PC-9 (cell line): ENCODE measurements at regions not wholly inside any gene's neighbourhood (a gene's known extent, or its start where the extent isn't known, plus 50 kb on each side); places are given as distances from the start of the nearest gene placed in this dataset.

Source experiments
- BruUV-seq: library from RNA; stranded (reverse); fragments of 400-500 nt; replicated peaks from 2 replicates; lab custom pipeline; 2021; lab: Mats Ljungman, UMichigan
- CTCF ChIA-PET: fragments of 300-600 bp; sonication (Branson Sonifier 250); formaldehyde crosslinking; loops from one replicate; lab custom pipeline; 2022; ENCODE audit warnings: antibody characterized with exemption; lab: Charles Lee
- POLR2A ChIA-PET: fragments of 300-600 bp; sonication (Branson Sonifier 250); formaldehyde crosslinking; loops from one replicate; lab custom pipeline; 2022; ENCODE audit warnings: antibody characterized with exemption; ENCODE audit not compliant: unreplicated experiment; lab: Charles Lee
- DNase-seq, 2 experiments: peaks; one replicate each; pipeline versions ENCODE4 v3.0.0 to v3.0.0-alpha.2; 2015 to 2022; ENCODE audit warnings: mixed read lengths in 1 of 2
- H2AFZ ChIP-seq: fragments of 200-600 bp; sonication (generic); 2 replicates; pipeline ENCODE4 v1.8.1; 2017; ENCODE audit warnings: antibody characterized with exemption
- H3F3A ChIP-seq: fragments of 200-600 bp; sonication (generic); 2 replicates; pipeline ENCODE4 v1.8.1; 2017; ENCODE audit warnings: antibody characterized with exemption, mild to moderate bottlenecking, low read depth; ENCODE audit not compliant: insufficient read depth
- H3K27ac ChIP-seq: fragments of 200-600 bp; sonication (generic); 2 replicates; pipeline ENCODE4 v1.6.1; 2016; ENCODE audit warnings: mixed run types
- H3K27me3 ChIP-seq: fragments of 200-600 bp; sonication (generic); 2 replicates; pipeline ENCODE4 v1.6.1; 2016; ENCODE audit warnings: low read depth, mixed run types; ENCODE audit not compliant: insufficient read depth
- H3K36me3 ChIP-seq: fragments of 200-600 bp; sonication (generic); 2 replicates; pipeline ENCODE4 v1.6.1; 2016; ENCODE audit warnings: low read depth, mixed run types
- H3K4me1 ChIP-seq: fragments of 200-600 bp; sonication (generic); replicated peaks from 2 replicates; pipeline ENCODE4 v1.6.1; 2016; ENCODE audit warnings: mixed run types; ENCODE audit not compliant: insufficient read depth
- H3K4me2 ChIP-seq: fragments of 200-600 bp; sonication (generic); 2 replicates; pipeline ENCODE4 v1.6.1; 2017; ENCODE audit warnings: mixed run types
- H3K4me3 ChIP-seq: fragments of 200-600 bp; sonication (generic); 2 replicates; pipeline ENCODE4 v1.6.1; 2016; ENCODE audit warnings: mixed run types
- H3K79me2 ChIP-seq: fragments of 200-600 bp; sonication (generic); 2 replicates; pipeline ENCODE4 v1.6.1; 2017; ENCODE audit warnings: low read depth, mixed run types
- H3K9me2 ChIP-seq: fragments of 200-600 bp; sonication (generic); 2 replicates; pipeline ENCODE4 v1.8.1; 2017; ENCODE audit warnings: mild to moderate bottlenecking; ENCODE audit not compliant: insufficient read depth
- H3K9me3 ChIP-seq: fragments of 200-600 bp; sonication (generic); 2 replicates; pipeline ENCODE4 v1.8.1; 2016; ENCODE audit warnings: low read depth; ENCODE audit not compliant: insufficient read depth
- H4K20me1 ChIP-seq: fragments of 200-600 bp; sonication (generic); 2 replicates; pipeline ENCODE4 v1.8.1; 2017; ENCODE audit not compliant: insufficient read depth
- CTCF ChIP-seq: fragments of 200-600 bp; sonication (generic); conservative IDR thresholded peaks from 2 replicates; pipeline ENCODE4 v1.6.1; 2017; ENCODE audit warnings: mixed run types, antibody characterized with exemption, mild to moderate bottlenecking, moderate library complexity
- EZH2 ChIP-seq: fragments of 200-600 bp; sonication (generic); IDR thresholded peaks from 2 replicates; pipeline ENCODE4 v1.8.0; 2017; ENCODE audit warnings: antibody characterized with exemption, low read depth
- intact Hi-C: fragments of 100-400 bp; cut with micrococcal nuclease; formaldehyde crosslinking; loops from one replicate; pipeline ENCODE4 v1.10.0; 2022; ENCODE audit not compliant: unreplicated experiment

DNA sequence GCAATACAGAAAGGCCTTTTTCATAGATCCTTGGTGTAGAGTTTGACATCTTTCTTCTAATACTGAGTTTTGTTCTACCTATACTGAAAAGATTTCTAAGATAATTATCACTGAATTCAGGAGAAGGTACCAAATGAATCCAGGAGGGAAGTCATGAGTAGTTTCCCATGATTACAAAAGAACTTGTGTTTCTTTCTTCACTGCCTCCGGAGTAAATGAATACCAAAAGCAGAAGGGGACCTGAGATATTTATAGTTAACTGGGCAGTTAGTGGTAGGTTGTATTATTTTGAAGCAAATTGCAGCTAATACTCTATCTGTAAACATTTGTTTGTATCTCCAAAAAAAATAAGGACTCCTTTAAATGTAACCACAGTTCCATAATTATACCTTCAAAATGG is 175.4 kb downstream of the SUCNR1 start:
- no TSS peak for BruUV-seq
- H3K27ac ChIP-seq = no peak overlapping the region
- H3K9me3 ChIP-seq = no peaks in the 10 kb centered on the region
- no peak overlapping the region for H3K4me2 ChIP-seq
- no peaks in the 10 kb centered on the region for H3F3A ChIP-seq
- intact Hi-C loops = no loop called here
- H3K79me2 ChIP-seq = no peaks in the 10 kb centered on the region
- H3K4me3 ChIP-seq = no peak overlapping the region
- DNase-seq = no peak
- TF ChIP-seq CTCF = no peak
- TF ChIP-seq EZH2 = no peak
- POLR2A ChIA-PET = no interaction called here
- H3K36me3 ChIP-seq = no peaks in the 10 kb centered on the region
- H2AFZ ChIP-seq = no peak overlapping the region
- no peaks in the 10 kb centered on the region for H3K9me2 ChIP-seq
- CTCF ChIA-PET = interaction anchor here (0.6 kb wide), 1 partner anchor 292 kb away, joined by 3 read pairs; no protein-coding TSS in a partner anchor
- H4K20me1 ChIP-seq = no peaks in the 10 kb centered on the region
- H3K4me1 ChIP-seq = no peaks in the 10 kb centered on the region
- no peaks in the 10 kb centered on the region for H3K27me3 ChIP-seq

DNA sequence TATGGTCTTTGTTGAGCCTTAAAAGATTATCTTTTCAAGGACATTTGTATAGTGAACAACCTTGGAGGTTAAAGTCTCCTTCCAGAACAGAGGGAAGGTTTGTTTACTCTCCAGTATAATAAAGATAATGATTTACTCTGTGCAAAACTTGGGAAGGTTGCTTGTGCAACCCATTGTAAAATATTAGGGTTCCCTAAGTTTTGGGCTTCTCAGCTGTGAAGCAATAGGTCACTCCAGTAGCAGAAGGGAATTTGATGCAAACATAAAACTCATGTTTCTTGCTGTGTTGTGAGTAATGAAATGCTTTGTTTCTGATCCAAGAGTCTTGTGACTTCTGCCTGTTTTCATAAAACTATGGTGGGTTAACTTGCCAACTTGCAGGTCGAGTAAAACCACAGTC is 177.5 kb downstream of the SUCNR1 start:
- CTCF ChIA-PET = no interaction called here
- DNase-seq = no peak
- intact Hi-C loops = no loop called here
- no peaks in the 10 kb centered on the region for H3K27me3 ChIP-seq
- H3K4me2 ChIP-seq = no peak overlapping the region
- no peaks in the 10 kb centered on the region for H4K20me1 ChIP-seq
- no peaks in the 10 kb centered on the region for H3F3A ChIP-seq
- H3K4me3 ChIP-seq = no peak overlapping the region
- H3K9me2 ChIP-seq = no peaks in the 10 kb centered on the region
- H3K36me3 ChIP-seq = no peaks in the 10 kb centered on the region
- POLR2A ChIA-PET = no interaction called here
- H2AFZ ChIP-seq = no peak overlapping the region
- no peaks in the 10 kb centered on the region for H3K9me3 ChIP-seq
- H3K79me2 ChIP-seq = no peaks in the 10 kb centered on the region
- H3K4me1 ChIP-seq = no peaks in the 10 kb centered on the region
- H3K27ac ChIP-seq = no peak overlapping the region
- TF ChIP-seq CTCF (no peak), EZH2 (no peak)
- BruUV-seq = no TSS peak

DNA sequence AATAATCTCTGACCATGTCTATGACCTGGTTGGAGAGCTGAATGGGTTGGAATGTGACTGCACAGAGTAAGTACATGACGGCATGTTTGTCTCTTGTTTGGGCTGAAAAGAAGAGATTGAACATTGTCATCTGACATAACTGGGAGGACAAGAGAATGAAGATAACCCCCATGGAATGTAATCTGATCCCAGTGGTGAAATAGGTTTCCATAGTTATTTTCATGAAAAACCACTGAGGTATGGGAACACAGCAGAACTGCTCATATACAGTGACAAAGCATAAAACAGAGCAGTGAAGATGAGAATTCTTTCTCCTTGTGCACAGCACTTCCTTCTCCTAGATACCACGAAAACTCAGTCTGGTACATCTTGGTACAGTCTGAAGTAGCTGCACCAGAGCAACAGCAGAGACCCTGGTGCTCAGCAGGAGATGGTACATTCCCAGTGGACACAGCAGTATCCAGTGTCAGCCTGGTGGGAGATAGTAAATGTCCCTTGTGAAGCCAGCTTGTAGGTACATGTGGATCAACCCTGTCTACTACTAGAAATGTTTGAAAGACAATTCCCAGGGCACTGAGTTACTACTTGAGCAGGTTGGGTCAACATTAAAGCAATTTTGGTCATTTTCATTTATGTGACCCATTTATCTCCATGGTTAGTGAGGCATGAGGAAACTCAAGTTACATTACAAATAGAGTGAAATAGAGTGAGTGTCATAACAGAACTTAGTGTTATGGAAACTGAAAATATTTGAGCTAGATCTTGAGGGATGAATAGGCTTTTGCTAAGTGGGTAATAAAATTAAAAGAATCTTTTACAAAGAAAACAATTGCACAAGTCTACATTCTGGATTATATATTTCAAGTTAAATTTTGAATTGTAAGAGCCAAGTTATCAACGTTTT is 178.3 kb downstream of the SUCNR1 start:
- no peaks in the 10 kb centered on the region for H4K20me1 ChIP-seq
- no peaks in the 10 kb centered on the region; the same call in 1 of the 2 replicates for H3F3A ChIP-seq
- no peaks in the 10 kb centered on the region for H3K9me3 ChIP-seq
- TF ChIP-seq EZH2 (no peak), CTCF (no peak)
- POLR2A ChIA-PET = interaction anchor here (0.6 to 0.7 kb wide), 2 partner anchors 10 to 281 kb away, joined by 3 to 4 read pairs; no protein-coding TSS in a partner anchor
- H3K79me2 ChIP-seq = no peaks in the 10 kb centered on the region
- no peak overlapping the region for H3K4me2 ChIP-seq
- no peaks in the 10 kb centered on the region for H3K9me2 ChIP-seq
- no peaks in the 10 kb centered on the region for H3K36me3 ChIP-seq
- no peaks in the 10 kb centered on the region for H3K4me1 ChIP-seq
- no TSS peak for BruUV-seq
- DNase-seq = no peak
- intact Hi-C loops = no loop called here
- no peaks in the 10 kb centered on the region for H3K27me3 ChIP-seq
- H3K4me3 ChIP-seq = no peak overlapping the region
- H3K27ac ChIP-seq = no peak overlapping the region
- CTCF ChIA-PET = no interaction called here
- no peak overlapping the region for H2AFZ ChIP-seq
